ENCODE measurements at regions not wholly inside any gene's neighbourhood (a gene's known extent, or its start where the extent isn't known, plus 50 kb on each side); places are given as distances from the start of the nearest gene placed in this dataset.

DNA sequence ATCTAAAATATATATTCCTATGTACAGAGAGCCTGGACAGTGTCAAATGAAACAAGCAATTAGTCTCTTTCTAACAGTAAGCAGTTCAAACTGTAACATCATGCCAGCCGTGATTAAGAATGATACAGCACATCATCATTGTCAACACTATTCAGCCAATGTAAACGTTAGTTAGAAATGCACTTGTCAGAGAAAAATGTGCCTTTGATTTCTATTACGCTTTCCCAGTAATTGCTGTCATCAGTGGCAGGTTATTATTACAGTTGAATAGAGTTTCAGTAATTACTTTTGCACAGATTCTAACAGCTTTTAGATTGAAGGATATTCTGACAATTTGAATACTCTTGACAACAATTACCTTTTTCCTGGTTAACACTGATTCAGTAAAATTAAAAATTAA lies 1007.1 kb downstream of the SH3BGRL start:
- Histone ChIP-seq H3K4me3 (ENCODE audit: low read depth in 1 of 3, low read length in 3 of 3) (no peak overlapping the region), H3K9me3 (ENCODE audit: control insufficient read depth in 4 of 4, low read length in 3 of 4) (no peaks in the 10 kb centered on the region), H3K36me3 (ENCODE audit: control insufficient read depth in 4 of 4, insufficient read depth in 3 of 4, low read depth in 1 of 4, low read length in 3 of 4) (no peaks in the 10 kb centered on the region), H3K9ac (ENCODE audit: low read depth in 1 of 2, low read length in 2 of 2) (no peak overlapping the region), H3K27ac (ENCODE audit: low read depth in 1 of 2, low read length in 2 of 2) (no peak overlapping the region), H3K27me3 (ENCODE audit: control insufficient read depth in 4 of 4, insufficient read depth in 4 of 4, low read length in 3 of 4) (no peaks in the 10 kb centered on the region), H3K4me1 (ENCODE audit: control insufficient read depth in 4 of 4, insufficient read depth in 4 of 4, low read length in 3 of 4) (no peaks in the 10 kb centered on the region)
- DNase-seq (ENCODE audit: low spot score) = no peak
- 60% methylated on average over 3 of the region's 3 CpGs for WGBS
- TF ChIP-seq TAF1 (conservative IDR thresholded peaks at IDR 0.05) (no peak), GABPA (IDR thresholded peaks at IDR 0.05 in 1 of 2, conservative IDR thresholded peaks at IDR 0.05 in 1 of 2) (no peak), HNF4G (IDR thresholded peaks at IDR 0.05) (no peak), YY1 (IDR thresholded peaks at IDR 0.05) (no peak), SP1 (IDR thresholded peaks at IDR 0.05) (no peak), RXRA (IDR thresholded peaks at IDR 0.05) (no peak), NR2F2 (IDR thresholded peaks at IDR 0.05) (no peak), FOXA1 (IDR thresholded peaks at IDR 0.05) (no peak), FOXA2 (IDR thresholded peaks at IDR 0.05) (no peak), EGR1 (IDR thresholded peaks at IDR 0.05; ENCODE audit: low read depth in 2 of 2) (no peak), JUND (IDR thresholded peaks at IDR 0.05) (no peak), RAD21 (IDR thresholded peaks at IDR 0.05) (no peak), HNF4A (conservative IDR thresholded peaks at IDR 0.05) (no peak)
- TF ChIP-seq, protein P1, sequence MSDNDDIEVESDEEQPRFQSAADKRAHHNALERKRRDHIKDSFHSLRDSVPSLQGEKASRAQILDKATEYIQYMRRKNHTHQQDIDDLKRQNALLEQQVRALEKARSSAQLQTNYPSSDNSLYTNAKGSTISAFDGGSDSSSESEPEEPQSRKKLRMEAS (IDR thresholded peaks at IDR 0.05) = no peak
- TF ChIP-seq, protein P2, sequence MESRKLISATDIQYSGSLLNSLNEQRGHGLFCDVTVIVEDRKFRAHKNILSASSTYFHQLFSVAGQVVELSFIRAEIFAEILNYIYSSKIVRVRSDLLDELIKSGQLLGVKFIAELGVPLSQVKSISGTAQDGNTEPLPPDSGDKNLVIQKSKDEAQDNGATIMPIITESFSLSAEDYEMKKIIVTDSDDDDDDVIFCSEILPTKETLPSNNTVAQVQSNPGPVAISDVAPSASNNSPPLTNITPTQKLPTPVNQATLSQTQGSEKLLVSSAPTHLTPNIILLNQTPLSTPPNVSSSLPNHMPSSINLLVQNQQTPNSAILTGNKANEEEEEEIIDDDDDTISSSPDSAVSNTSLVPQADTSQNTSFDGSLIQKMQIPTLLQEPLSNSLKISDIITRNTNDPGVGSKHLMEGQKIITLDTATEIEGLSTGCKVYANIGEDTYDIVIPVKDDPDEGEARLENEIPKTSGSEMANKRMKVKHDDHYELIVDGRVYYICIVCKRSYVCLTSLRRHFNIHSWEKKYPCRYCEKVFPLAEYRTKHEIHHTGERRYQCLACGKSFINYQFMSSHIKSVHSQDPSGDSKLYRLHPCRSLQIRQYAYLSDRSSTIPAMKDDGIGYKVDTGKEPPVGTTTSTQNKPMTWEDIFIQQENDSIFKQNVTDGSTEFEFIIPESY (IDR thresholded peaks at IDR 0.05) = no peak
- TF ChIP-seq, protein P3, sequence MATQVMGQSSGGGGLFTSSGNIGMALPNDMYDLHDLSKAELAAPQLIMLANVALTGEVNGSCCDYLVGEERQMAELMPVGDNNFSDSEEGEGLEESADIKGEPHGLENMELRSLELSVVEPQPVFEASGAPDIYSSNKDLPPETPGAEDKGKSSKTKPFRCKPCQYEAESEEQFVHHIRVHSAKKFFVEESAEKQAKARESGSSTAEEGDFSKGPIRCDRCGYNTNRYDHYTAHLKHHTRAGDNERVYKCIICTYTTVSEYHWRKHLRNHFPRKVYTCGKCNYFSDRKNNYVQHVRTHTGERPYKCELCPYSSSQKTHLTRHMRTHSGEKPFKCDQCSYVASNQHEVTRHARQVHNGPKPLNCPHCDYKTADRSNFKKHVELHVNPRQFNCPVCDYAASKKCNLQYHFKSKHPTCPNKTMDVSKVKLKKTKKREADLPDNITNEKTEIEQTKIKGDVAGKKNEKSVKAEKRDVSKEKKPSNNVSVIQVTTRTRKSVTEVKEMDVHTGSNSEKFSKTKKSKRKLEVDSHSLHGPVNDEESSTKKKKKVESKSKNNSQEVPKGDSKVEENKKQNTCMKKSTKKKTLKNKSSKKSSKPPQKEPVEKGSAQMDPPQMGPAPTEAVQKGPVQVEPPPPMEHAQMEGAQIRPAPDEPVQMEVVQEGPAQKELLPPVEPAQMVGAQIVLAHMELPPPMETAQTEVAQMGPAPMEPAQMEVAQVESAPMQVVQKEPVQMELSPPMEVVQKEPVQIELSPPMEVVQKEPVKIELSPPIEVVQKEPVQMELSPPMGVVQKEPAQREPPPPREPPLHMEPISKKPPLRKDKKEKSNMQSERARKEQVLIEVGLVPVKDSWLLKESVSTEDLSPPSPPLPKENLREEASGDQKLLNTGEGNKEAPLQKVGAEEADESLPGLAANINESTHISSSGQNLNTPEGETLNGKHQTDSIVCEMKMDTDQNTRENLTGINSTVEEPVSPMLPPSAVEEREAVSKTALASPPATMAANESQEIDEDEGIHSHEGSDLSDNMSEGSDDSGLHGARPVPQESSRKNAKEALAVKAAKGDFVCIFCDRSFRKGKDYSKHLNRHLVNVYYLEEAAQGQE (IDR thresholded peaks at IDR 0.05) = no peak
- TF ChIP-seq, protein P4, sequence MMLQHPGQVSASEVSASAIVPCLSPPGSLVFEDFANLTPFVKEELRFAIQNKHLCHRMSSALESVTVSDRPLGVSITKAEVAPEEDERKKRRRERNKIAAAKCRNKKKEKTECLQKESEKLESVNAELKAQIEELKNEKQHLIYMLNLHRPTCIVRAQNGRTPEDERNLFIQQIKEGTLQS (IDR thresholded peaks at IDR 0.05) = no peak
- TF ChIP-seq, protein P5, sequence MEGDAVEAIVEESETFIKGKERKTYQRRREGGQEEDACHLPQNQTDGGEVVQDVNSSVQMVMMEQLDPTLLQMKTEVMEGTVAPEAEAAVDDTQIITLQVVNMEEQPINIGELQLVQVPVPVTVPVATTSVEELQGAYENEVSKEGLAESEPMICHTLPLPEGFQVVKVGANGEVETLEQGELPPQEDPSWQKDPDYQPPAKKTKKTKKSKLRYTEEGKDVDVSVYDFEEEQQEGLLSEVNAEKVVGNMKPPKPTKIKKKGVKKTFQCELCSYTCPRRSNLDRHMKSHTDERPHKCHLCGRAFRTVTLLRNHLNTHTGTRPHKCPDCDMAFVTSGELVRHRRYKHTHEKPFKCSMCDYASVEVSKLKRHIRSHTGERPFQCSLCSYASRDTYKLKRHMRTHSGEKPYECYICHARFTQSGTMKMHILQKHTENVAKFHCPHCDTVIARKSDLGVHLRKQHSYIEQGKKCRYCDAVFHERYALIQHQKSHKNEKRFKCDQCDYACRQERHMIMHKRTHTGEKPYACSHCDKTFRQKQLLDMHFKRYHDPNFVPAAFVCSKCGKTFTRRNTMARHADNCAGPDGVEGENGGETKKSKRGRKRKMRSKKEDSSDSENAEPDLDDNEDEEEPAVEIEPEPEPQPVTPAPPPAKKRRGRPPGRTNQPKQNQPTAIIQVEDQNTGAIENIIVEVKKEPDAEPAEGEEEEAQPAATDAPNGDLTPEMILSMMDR (IDR thresholded peaks at IDR 0.05; ENCODE audit: low read depth, low read length, missing input control) = no peak

Data from liver (tissue), 8 donors.